Epithelial cell of prostate (primary cell): ENCODE measurements at regions not wholly inside any gene's neighbourhood (a gene's known extent, or its start where the extent isn't known, plus 50 kb on each side); places are given as distances from the start of the nearest gene placed in this dataset.
"Not testable (repeated sequence)": the region's sequence is repeated elsewhere in the genome, so short reads cannot be mapped to it uniquely, and the experiment has no call there.

Experiments
- DNase-seq: peaks from one replicate; pipeline ENCODE4 v3.0.0-alpha.2; 2011; ENCODE audit warnings: low read depth, low spot score
- H3K27ac ChIP-seq: fragments of 450-650 bp; 2 replicates; pipeline ENCODE4 v1.5.1; 2017; ENCODE audit warnings: mild to moderate bottlenecking

DNA sequence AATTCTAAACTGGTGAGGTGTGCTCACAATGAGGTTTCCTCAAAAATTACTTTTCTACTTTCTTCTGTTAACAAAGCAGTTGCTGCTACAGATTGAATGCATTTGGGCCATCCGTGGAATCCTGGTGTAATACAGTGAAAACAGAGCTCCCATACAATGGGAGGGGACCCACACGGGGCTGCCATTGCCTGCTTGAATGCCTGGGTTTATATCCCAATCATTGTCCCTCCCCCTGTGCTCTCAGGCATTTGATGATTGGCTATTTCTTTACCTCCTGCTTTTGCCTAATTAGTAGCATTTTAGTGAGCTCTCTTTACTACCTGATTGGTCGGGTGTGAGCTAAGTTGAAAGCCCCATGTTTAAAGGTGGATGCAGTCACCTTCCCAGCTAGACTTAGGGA lies 52.9 kb upstream of the CSF1 start:
- not testable (repeated sequence) for DNase-seq, H3K27ac ChIP-seq

DNA sequence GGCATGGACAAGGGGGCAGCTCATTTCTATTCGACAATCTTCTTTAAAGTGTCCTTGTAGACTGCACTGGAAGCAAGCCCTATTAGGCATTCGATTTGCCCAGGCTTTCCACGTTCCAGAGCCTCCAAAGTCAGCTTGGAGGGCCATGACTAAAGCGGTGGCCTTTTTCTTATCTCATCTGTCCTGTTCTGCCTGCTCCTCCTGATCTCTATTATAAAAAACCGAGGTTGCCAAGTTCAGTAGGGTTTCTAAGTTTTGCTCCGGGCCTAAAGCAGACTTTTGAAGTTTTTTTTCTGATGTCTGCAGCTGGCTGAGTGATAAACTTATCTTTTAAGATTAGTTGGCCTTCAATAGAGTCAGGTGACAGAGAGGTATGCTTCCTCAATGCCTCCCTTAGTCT lies 54.7 kb upstream of the CSF1 start:
- not testable (repeated sequence) for DNase-seq

DNA sequence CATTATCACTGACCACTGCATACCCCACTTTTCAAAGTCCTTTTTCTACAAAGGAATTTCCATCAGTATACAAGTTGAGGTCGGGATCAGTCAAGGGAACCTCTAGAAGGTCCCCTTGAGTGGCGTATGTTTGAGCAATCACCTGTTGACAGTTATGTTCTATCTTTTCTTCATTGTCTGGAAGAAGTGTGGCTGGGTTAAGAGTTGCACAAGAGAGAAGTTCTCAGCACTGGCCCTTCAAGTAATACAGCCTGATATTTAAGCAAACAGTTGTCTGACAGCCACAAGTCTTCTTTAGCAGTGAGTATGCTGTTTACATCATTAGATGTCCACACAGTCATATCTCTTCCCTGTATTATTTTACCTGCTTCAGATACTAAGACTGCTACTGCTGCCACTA lies 56.7 kb upstream of the CSF1 start:
- not testable (repeated sequence) for DNase-seq, H3K27ac ChIP-seq

More for the DNA sequence above, 54.7 kb upstream of the CSF1 start:
- not testable (repeated sequence) for H3K27ac ChIP-seq

DNA sequence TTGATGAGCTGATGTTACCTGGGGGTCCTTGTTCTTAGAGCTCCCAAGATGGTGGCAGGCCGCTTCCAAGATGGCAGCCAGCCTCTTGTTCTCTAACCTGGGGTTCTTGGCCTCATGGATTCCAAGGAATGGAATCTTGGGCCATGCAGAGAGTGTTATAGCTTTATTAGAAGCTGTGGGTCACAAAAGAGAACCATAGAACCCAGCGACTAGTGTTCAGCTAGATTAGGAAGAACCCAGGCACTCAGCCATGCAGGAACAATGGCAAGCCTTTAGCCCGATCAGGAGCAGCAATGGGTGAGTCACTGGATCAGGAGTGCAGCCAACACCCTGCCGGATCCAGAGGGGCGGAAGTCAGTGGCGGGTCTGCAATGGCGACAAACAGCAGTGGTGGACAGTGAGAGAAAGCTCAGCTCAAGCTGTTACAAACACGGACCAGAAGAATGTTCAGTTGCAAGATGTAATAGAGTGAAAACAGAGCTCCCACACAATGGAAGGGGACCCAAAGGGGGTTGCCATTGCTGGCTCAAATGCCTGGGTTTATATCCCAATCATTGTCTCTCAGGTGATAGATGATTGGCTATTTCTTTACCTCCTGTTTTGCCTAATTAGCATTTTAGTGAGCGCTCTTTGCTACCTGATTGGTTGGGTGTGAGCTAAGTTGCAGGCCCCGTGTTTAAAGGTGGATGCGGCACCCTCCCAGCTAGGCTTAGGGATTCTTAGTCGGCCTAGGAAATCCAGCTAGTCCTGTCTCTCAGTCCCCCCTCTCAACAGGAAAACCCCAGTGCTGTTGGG lies 58.2 kb upstream of the CSF1 start:
- DNase-seq, H3K27ac ChIP-seq: not testable (repeated sequence)

DNA sequence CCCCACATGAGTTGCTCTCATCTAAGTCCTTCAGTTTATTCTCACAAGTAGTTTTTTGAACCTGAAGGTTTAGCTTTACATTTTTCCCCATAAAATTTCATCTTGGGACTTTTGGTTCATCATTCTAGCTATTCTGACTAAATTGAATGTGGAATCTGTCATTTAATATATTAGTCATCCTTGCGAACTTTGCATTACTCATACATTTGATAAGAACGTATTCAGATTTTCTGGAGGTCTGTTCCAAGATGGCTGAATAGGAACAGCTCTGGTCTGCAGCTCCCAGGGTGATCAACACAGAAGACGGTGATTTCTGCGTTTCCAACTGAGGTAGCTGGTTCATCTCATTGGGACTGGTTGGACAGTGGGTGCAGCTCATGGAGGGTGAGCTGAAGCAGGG lies 59.8 kb upstream of the CSF1 start:
- H3K27ac ChIP-seq, result no peak overlapping the region
- DNase-seq, result no peak

DNA sequence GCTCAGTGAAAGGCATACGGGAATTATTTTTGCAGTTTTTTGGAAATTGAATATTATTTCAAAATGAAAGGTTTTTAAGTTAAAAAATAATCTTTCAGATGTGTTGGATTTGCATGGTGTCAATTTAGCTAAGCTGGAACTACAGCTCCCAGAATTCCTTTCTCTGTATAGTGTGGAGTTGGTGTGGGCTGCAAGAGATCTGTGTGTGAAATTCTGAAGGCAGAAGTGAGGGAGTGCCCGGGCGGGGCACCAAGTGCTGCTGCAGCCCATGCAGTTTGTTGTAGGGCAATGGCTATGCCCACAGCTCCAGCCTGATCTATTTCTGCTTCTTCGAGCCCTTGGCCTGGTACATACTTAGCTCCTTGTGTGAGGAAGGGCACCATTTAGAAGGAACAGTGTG lies 60.5 kb upstream of the CSF1 start:
- no peak for DNase-seq
- no peak overlapping the region for H3K27ac ChIP-seq

DNA sequence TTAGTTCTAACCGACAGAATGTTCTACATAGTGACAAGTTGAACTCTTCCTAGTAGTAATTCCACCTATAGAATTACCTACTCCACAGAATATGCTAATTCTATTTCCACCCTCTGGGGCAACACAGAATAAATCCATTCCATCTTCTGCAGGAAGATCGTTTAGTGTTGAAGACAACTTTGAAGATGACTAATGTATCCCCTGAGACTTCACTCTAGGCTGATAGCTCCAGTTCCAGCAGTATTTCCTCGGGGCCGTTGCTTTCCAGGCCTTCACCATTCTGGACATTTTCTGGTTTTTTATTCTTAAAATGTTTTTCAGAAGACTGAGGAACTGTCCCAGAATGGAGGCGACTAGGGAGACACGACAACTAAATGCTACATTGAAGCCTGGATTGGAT lies 61.0 kb upstream of the CSF1 start:
- no peak overlapping the region for H3K27ac ChIP-seq
- DNase-seq, result no peak

DNA sequence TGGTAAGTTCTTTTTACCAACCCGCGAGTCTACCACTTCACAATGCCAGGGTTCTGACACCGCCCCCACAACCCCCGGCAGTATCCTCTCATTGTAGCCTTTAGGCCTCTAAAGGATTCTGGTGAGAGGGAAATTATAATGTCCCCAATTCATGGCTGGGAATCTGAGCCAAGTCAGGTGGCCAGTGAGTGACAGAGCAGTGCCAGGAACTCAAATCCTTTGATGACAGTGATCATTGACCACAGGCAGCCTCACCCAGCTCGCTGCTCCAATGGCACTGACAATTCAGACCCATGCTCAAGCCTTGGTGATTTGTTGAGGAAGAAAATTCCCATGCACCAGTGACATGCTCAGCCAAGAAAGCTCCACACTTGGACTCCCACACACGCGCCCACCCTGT lies 63.4 kb upstream of the CSF1 start:
- no peak for DNase-seq
- no peak overlapping the region for H3K27ac ChIP-seq

DNA sequence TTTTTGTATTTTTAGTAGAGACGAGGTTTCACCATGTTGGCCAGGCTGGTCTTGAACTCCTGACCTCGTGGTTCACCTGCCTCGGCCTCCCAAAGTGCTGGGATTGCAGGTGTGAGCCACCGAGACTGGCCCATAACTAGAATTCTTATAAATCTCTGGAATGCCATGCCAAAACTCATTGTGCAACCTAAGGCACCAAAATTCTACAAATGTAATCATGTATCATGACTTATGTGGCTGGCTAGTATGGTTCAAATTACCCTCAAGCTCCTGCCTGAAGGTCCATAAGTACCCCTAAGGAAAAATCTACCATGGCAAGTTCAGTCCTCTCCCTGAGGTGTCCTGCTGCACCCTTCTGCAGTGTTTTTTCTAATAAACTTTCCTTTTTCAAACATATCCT lies 63.8 kb upstream of the CSF1 start:
- no peak for DNase-seq

DNA sequence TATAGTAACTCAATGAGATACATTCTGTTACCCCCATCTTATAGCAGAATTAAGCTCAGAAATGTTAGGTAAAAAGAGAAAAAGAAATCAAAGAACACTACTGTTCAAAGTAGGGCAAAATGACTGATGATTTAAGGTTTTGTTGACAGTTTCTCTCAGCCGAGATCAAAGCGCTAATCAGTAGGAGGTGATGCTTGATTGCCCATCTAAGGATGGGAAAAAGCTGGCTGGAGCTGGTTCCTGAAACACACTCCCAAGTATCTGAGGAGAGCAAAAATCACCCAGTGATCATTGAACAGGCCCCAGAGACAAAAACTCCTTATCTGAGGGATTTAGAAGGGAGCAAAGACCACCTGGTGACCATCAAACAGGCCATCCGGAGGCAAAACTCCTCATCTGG lies 64.5 kb upstream of the CSF1 start:
- H3K27ac ChIP-seq, result no peak overlapping the region
- no peak for DNase-seq

More for the DNA sequence above, 63.8 kb upstream of the CSF1 start:
- H3K27ac ChIP-seq, result no peak overlapping the region

DNA sequence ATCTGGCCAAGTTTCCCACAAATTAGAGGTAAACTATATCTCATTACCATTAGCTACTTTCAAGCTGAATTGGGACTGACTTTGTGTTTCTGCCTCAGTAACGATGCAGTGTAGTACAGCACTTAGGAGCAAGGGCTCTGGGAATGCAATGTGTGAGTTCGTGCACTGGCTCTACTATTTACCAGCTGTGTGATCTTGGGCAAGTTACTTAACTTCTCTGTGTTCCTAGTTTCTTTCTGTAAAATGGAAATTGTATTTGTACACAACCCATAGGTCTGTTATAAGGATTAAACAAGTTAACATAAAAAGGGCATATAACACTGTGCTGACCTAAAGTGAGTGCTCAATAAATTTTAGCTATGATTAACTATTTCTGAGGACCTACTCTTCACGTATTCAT lies 65.0 kb upstream of the CSF1 start:
- H3K27ac ChIP-seq, result no peak overlapping the region
- no peak for DNase-seq

DNA sequence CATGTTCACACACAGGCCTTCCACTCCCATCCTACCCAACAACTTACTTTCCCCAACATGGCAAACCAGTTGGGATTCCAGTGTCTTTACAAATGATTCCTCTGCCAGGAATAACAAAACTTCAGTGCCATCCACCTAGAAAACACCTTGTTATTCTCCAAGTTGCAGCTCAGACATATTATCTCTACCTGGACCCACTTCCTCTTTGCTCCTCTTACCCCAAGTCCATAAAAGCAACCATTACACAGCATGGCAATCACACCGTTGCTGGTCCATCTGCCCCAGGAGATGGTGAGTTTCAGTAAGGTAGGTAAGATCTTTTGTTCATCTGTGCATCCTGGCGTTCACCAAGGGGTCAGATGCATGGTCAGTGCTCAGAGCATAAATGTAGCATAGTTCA lies 66.0 kb upstream of the CSF1 start:
- no peak overlapping the region for H3K27ac ChIP-seq
- DNase-seq, result no peak

DNA sequence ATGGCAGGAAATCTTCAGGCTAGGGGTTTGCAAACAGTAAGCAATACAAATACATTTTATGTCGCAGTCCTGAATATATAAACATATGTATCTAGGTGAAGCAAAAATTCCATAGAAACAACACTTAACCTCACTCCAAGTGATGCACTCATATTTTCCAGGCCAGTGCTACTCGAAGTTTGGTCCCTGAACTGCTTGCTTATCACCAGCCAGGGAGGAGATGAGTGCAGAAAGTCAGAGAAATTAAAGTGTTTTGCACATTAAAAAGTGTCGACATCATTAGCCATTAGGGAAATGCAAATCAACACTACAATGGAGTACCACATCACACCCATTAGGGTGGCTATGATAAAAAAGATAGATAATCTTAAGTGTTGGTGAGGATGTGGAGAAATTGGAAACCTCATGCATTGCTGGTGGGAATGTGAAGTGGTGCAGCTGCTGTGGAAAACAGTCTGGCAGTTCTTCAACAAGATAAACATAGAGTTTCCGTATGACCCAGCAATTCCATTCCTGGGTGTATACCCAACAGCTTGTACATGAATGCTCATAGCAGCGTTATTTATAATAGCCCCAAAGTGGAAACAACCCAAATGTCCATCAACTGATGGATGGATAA lies 70.5 kb upstream of the CSF1 start:
- H3K27ac ChIP-seq, result peak overlapping the region; percentile 47
- DNase-seq, result no peak

DNA sequence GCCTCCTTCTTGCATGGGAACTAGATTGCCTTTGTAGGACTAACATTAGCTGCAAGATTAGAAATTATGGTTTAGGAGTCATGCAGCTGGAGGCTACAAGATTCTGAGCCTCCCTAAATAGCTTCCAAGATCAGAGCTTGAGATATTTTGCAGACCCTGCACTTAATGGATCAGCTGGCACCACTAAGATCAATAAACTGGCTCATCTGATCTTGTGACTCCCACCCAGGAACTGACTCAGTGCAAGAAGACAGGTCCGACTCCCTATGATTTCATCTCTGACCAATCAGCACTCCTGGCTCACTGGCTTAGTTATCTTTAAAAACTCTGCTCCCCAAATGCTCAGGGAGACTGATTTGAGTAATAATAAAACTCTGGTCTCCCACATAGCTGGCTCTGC lies 71.4 kb upstream of the CSF1 start:
- peak overlapping the region; percentile 47 for H3K27ac ChIP-seq
- DNase-seq, result peak; percentile 31

DNA sequence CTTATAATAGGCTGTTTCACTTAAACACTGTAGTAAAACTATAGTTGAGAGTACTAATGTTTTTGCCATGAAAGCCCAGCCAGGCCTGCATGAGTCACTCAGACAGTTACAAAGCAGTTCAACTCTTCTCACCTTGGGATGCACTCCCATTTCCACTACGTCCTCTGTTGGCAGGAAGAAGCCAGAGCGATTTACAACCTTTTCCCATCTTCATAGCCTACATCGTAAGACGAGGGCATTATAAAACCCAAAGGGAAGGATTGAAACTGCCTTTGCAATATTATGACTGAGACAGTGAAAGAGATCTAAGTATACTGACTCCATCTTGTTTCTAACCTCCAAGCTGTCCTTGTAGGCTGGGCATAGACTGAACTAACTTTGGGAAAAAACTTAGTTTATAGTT lies 71.8 kb upstream of the CSF1 start:
- peak overlapping the region; percentile 47 for H3K27ac ChIP-seq
- DNase-seq, result peak; percentile 39

DNA sequence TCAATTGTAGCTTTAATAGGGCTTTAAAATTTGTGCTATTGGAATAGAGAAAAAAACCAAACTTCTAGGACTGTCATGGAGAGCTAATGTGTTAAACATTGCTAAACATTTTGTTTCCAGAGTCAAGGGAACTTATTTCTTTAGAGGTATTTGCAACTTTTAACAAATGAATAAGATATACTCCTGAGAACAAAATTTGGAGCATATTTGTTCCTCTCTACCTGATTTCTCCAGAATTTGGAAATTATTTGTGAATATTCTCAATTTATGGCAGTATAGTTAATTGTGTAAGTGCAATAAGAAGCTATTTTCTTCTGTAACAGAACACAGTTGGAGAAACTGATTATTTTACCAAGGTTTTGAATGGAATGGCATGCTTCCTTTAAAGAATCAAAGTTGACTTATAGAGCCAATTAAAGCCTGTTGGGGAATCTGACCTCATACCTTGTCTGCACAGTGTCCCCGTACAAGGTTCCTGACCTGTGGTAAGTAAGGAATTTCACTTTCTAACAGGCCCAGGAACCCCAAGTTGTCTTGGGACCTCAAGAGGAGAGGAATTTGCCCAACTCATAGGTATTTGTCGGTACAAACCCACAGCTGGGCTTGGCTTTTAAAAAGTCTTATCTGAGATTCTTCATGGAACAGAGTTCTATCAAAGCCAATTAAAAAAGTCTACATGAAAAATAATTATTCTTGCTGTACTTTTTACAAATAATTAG lies 72.6 kb upstream of the CSF1 start:
- H3K27ac ChIP-seq, result peak overlapping the region; percentile 47
- DNase-seq, result no peak

DNA sequence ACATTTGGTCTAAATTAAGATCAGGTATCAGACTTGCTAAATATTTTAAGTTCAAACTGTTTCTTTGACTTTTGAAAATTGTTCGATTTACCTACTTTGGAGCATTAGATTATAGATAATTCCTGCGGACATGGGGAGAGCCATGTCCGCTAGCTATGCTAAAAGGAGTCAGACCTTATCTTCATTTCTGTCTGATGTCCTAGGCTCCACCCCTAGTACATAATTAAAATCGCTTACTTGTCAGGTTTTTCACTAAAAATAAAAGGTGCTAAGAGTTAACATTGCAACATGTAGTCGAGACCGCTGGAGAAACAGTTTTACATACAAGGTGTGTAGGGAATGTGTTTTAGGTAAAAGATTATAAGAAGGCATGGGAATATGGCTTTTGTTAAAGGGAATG lies 71.9 kb upstream of the EPS8L3 start:
- DNase-seq, H3K27ac ChIP-seq: not testable (repeated sequence)

DNA sequence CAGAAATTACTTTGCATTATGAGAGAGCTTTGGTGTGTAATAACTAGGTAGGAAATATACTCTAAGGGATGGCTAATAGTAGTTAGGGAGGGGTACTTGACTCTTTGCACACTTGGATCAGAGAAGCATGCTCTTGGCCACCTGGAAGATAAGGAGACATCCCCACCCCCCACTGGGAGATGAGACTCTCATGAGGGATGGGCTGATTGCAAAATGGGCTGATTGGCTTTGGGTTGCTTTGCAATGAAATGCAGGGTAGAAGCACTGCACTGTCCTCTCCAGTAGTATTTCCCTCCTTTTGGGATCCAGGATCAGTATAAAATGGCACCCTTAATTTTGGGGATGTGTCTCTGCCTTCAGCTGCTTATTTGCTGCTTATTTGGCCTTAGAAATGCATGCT lies 71.2 kb upstream of the EPS8L3 start:
- H3K27ac ChIP-seq, result no peak overlapping the region
- no peak for DNase-seq

DNA sequence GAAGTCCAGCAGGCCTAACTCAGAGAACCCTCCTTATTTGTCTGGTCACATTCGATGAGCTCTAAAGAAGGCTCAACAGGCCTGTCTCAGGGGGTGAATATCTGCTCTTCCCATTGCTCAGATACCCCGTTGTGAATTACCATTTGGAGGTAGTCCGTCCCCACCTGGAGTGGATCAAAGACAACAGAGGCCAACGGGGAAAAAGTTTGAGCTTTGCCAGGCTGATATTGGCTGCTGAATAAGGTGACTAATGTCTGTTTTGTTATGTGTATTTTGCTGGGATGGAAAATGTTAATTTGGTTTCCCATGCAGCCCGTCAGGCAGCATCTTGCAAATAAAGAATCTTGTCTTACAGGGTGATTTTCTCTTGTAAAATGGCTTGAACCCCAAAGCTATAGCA lies 69.2 kb upstream of the EPS8L3 start:
- no peak for DNase-seq
- no peak overlapping the region for H3K27ac ChIP-seq

DNA sequence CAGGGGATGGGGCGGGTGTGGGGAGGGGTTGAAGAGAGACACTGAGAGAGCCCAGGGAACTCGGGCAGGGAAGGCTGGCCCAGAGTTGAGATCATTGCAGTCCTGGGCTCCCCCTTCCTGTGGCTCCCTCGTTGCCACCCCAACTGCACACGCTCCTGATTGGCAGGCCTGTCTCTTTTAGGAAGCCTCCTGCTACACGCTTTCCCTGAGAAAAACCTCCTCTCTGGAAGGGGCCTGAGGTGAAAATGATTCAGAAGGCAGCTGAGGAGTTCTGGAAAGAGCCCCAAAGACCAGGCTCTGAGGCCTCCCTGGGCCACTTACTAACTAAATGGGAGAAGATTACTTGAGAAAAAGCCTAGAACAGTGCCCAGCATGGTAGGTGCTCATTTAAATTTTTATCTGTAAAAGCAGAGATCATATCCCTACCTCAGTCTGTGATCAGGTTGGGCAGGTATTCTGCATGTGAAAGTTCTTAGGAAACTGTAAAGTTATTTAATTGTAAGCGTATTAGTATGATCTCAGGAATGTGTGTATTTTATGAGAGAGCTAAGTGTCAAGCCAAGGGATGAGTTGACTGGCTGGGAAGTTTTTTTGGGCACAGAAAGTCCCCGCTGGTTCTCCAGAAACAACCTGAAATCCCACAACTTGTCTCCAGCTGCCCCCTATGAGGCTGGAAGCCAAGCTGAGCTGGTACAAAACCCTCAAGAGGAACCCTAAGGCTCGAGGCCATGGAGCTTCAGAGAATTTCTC lies 65.2 kb upstream of the EPS8L3 start:
- H3K27ac ChIP-seq, result no peak overlapping the region
- DNase-seq, result no peak

DNA sequence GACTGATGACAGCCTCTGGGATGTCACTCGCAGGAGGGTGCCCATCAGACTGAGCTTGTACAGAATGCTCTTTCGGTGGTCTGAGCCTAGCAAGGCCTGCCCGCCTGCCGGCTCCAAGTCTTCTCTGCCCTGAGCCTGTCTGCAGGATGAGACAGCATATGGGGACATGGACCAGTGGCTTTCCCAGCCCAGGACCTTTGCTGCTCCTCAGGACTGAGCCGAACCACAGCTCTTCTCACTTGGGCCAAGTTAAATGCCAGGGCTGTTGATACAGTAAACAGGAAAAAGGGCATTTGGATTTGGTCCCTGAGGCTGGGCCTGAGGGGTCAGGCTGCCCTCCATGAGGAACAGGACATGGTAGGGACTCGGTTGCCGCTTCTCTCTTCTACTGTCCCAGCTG lies 64.3 kb upstream of the EPS8L3 start:
- no peak for DNase-seq
- no peak overlapping the region for H3K27ac ChIP-seq
